ENCODE measurements at regions not wholly inside any gene's neighbourhood (a gene's known extent, or its start where the extent isn't known, plus 50 kb on each side); places are given as distances from the start of the nearest gene placed in this dataset.

DNA sequence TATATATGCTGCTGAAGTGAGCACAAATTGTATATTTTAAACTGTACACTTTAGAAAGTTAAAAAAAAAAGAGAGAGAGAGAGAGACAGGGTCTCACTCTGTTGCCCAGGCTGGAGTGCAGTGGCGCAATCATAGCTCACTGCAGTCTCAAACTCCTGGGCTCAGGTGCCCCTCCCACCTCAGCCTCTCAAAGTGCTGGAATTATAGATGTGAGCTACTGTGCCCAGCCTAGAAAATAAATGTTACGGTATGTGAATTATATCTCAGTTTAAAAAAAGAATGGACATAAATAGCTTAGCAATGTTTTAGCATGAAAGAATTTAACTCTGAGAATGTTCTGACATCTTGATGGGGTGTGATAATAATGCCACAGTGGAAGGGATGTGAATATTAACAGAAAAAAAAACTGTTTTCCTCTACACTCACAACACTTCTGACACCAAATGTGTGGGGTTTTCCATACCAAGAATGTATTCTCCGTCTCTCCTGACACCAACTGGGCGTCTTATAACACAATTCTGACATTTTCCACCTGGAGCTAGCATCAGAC is 162.1 kb downstream of the PLCE1 start:
- no peak for FAIRE-seq
- H3K79me2 ChIP-seq (ENCODE audit: control insufficient read depth in 1 of 2, insufficient read depth in 2 of 2, low read length in 2 of 2), result no peaks in the 10 kb centered on the region
- no peak overlapping the region for H2BK120ac ChIP-seq (replicated peaks; ENCODE audit: low read depth, low read length)
- WGBS, 2 experiments (ENCODE audit: extremely low coverage in 1 of 2, insufficient coverage in 1 of 2, insufficient read length in 1 of 2, insufficient replicate concordance in 2 of 2, low coverage in 1 of 2, low lambda C conversion rate in 2 of 2, missing lambda C conversion rate in 1 of 2), result 95% methylated on average over 4 of the region's 4 CpGs; no CpG with 5 or more reads in 1 of the 2 experiments
- ChIA-PET CTCF (ENCODE audit: partially characterized antibody) (interaction anchor here (1.0 kb wide), 1 partner anchor 70 kb away, joined by 4 read pairs; no protein-coding TSS in a partner anchor), POLR2A (ENCODE audit: partially characterized antibody) (no interaction called here)
- H3K9me3 ChIP-seq (ENCODE audit: insufficient read depth in 2 of 2, low read depth in 1 of 2, low read length in 1 of 2), result no peaks in the 10 kb centered on the region
- no peak overlapping the region for H2AFZ ChIP-seq (ENCODE audit: low read length)
- H2BK15ac ChIP-seq (ENCODE audit: low read length), result no peak overlapping the region
- H3K4ac ChIP-seq (replicated peaks; ENCODE audit: insufficient read length, low read depth, low read length), result no peak overlapping the region
- no peak overlapping the region for H4K5ac ChIP-seq (ENCODE audit: insufficient read length, low read depth, low read length)
- H3K14ac ChIP-seq (ENCODE audit: insufficient read length), result no peak overlapping the region
- no peaks in the 10 kb centered on the region for H4K20me1 ChIP-seq (replicated peaks in 1 of 2; ENCODE audit: control insufficient read depth in 1 of 2, insufficient read depth in 2 of 2, low read length in 2 of 2)
- H2BK5ac ChIP-seq (ENCODE audit: low read depth, low read length), result no peak overlapping the region
- no peaks in the 10 kb centered on the region for H3K79me1 ChIP-seq (ENCODE audit: low read depth, low read length)
- H3K36me3 ChIP-seq (ENCODE audit: control insufficient read depth in 2 of 4, insufficient read depth in 4 of 4, low read length in 3 of 4), result no peaks in the 10 kb centered on the region
- no peak overlapping the region for H4K8ac ChIP-seq (ENCODE audit: extremely low read depth, insufficient read depth, low read length)
- no peak overlapping the region for H4K91ac ChIP-seq (replicated peaks; ENCODE audit: insufficient read length, low read length)
- no peak overlapping the region for H3K23ac ChIP-seq (ENCODE audit: insufficient read length)
- H3K4me1 ChIP-seq (replicated peaks in 1 of 4; ENCODE audit: control insufficient read depth in 3 of 4, insufficient read depth in 4 of 4, low read length in 3 of 4), result no peaks in the 10 kb centered on the region
- H2BK20ac ChIP-seq (ENCODE audit: low read length), result no peak overlapping the region
- H3K27ac ChIP-seq (ENCODE audit: low read depth, low read length), result no peak overlapping the region
- no peak for DNase-seq (ENCODE audit: low read depth in 1 of 2, low spot score in 2 of 2)
- H3K27me3 ChIP-seq (replicated peaks in 1 of 4; ENCODE audit: control insufficient read depth in 3 of 4, extremely low read depth in 1 of 4, insufficient read depth in 3 of 4, low read length in 3 of 4), result no peaks in the 10 kb centered on the region
- no peaks in the 10 kb centered on the region for H3K23me2 ChIP-seq (ENCODE audit: low read depth, low read length)
- no peak overlapping the region for H2BK12ac ChIP-seq (ENCODE audit: low read depth, low read length)
- H3K4me3 ChIP-seq (ENCODE audit: extremely low read depth in 1 of 4, insufficient read depth in 2 of 4, low read depth in 3 of 4, low read length in 4 of 4), result no peak overlapping the region
- H3K56ac ChIP-seq (replicated peaks; ENCODE audit: insufficient read length, low read depth, low read length), result no peak overlapping the region
- no peak overlapping the region for H2AK5ac ChIP-seq (ENCODE audit: low read depth, low read length)
- no peak overlapping the region for H3K18ac ChIP-seq (ENCODE audit: extremely low read depth, low read length)
- no peak overlapping the region for H3K4me2 ChIP-seq (ENCODE audit: insufficient read depth in 1 of 2, low read depth in 2 of 2, low read length in 2 of 2)
- H3K9ac ChIP-seq (replicated peaks in 1 of 4; ENCODE audit: extremely low read depth in 1 of 4, low read depth in 3 of 4, low read length in 3 of 4), result no peak overlapping the region
- TF ChIP-seq CEBPB (IDR thresholded peaks at IDR 0.05; ENCODE audit: low read depth, low read length) (no peak), CBX8 (IDR thresholded peaks at IDR 0.05; ENCODE audit: borderline replicate concordance, low read depth, low read length) (no peak), CREB1 (IDR thresholded peaks at IDR 0.05) (no peak), CTBP2 (IDR thresholded peaks at IDR 0.05; ENCODE audit: borderline replicate concordance, insufficient read depth, insufficient read length, low read length) (no peak), NANOG (IDR thresholded peaks at IDR 0.05; ENCODE audit: insufficient read depth, low read depth, low read length, poor library complexity, severe bottlenecking) (no peak), FOSL1 (IDR thresholded peaks at IDR 0.05; ENCODE audit: insufficient read depth, low read depth, low read length) (no peak), CTCF (IDR thresholded peaks at IDR 0.05; ENCODE audit: control extremely low read depth in 1 of 3, insufficient read depth in 1 of 3, low read depth in 1 of 3, low read length in 3 of 3) (no peak), POU5F1 (IDR thresholded peaks at IDR 0.05; ENCODE audit: low read depth, low read length) (no peak), GABPA (IDR thresholded peaks at IDR 0.05; ENCODE audit: borderline replicate concordance, insufficient read depth, low read length) (no peak), SIX5 (IDR thresholded peaks at IDR 0.05; ENCODE audit: low read depth, low read length) (no peak)
- TF ChIP-seq, protein P1, sequence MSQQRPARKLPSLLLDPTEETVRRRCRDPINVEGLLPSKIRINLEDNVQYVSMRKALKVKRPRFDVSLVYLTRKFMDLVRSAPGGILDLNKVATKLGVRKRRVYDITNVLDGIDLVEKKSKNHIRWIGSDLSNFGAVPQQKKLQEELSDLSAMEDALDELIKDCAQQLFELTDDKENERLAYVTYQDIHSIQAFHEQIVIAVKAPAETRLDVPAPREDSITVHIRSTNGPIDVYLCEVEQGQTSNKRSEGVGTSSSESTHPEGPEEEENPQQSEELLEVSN (IDR thresholded peaks at IDR 0.05), result no peak

Measured in H1 (cell line).